Hepatocyte (in vitro differentiated cells): ENCODE measurements at regions not wholly inside any gene's neighbourhood (a gene's known extent, or its start where the extent isn't known, plus 50 kb on each side); places are given as distances from the start of the nearest gene placed in this dataset.

ENCODE experiments used
- EZH2 ChIP-seq: fragments of 200-600 bp; sonication (generic); IDR thresholded peaks from 2 replicates; pipeline ENCODE4 v1.6.1; 2016; ENCODE audit warnings: antibody characterized with exemption, mild to moderate bottlenecking, borderline replicate concordance
- EZH2phosphoT487 ChIP-seq: fragments of 200-600 bp; sonication (generic); IDR thresholded peaks from one replicate; pipeline ENCODE4 v1.6.1; 2018; ENCODE audit warnings: antibody characterized with exemption, mild to moderate bottlenecking, low read depth, moderate library complexity; ENCODE audit not compliant: unreplicated experiment, severe bottlenecking
- TF ChIP-seq, protein P1 (sequence below): fragments of 200-600 bp; sonication (generic); IDR thresholded peaks from 2 replicates; pipeline ENCODE4 v1.5.1; 2016; ENCODE audit warnings: antibody characterized with exemption, mild to moderate bottlenecking; ENCODE audit not compliant: poor library complexity

DNA sequence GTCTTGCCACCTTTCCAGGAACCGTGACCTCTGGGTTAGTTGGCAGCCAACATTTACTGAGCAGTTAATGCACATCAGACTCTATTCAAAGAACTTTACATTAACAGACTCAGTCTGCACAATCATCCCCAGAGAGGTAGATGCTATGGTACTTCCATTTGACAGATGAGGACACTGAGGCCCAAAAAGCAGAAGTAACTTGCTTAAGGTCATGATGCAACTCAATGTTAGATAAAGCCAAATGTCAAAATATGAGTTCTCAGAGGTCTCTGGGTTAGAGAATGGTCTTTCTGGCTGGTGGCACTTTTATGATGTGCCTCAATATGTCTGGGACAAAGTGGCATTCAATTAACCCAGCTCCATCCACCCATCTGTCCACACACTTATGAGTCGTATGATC, 450.0 kb downstream of the MIAT start:
- TF ChIP-seq, protein P1, sequence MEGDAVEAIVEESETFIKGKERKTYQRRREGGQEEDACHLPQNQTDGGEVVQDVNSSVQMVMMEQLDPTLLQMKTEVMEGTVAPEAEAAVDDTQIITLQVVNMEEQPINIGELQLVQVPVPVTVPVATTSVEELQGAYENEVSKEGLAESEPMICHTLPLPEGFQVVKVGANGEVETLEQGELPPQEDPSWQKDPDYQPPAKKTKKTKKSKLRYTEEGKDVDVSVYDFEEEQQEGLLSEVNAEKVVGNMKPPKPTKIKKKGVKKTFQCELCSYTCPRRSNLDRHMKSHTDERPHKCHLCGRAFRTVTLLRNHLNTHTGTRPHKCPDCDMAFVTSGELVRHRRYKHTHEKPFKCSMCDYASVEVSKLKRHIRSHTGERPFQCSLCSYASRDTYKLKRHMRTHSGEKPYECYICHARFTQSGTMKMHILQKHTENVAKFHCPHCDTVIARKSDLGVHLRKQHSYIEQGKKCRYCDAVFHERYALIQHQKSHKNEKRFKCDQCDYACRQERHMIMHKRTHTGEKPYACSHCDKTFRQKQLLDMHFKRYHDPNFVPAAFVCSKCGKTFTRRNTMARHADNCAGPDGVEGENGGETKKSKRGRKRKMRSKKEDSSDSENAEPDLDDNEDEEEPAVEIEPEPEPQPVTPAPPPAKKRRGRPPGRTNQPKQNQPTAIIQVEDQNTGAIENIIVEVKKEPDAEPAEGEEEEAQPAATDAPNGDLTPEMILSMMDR, result no peak
- TF ChIP-seq EZH2phosphoT487 (no peak), EZH2 (no peak)
